GM23248 (cell line): ENCODE measurements at regions not wholly inside any gene's neighbourhood (a gene's known extent, or its start where the extent isn't known, plus 50 kb on each side); places are given as distances from the start of the nearest gene placed in this dataset.

Experiments used
- DNase-seq: peaks from one replicate; pipeline ENCODE4 v3.0.0-alpha.2; 2015
- H2AFZ ChIP-seq: fragments of 200-600 bp; sonication (generic); 2 replicates; pipeline ENCODE4 v1.6.1; 2016; ENCODE audit warnings: antibody characterized with exemption
- H3F3A ChIP-seq: fragments of 200-600 bp; sonication (generic); 2 replicates; pipeline ENCODE4 v1.6.1; 2016; ENCODE audit warnings: mild to moderate bottlenecking, antibody characterized with exemption, mixed run types; ENCODE audit not compliant: insufficient read depth
- H3K27ac ChIP-seq: fragments of 200-600 bp; sonication (generic); 2 replicates; pipeline ENCODE4 v1.5.1; 2016; ENCODE audit warnings: mild to moderate bottlenecking
- H3K27me3 ChIP-seq: fragments of 200-600 bp; sonication (generic); replicated peaks from 2 replicates; pipeline ENCODE4 v1.6.1; 2016; ENCODE audit warnings: mild to moderate bottlenecking; ENCODE audit not compliant: insufficient read depth
- H3K36me3 ChIP-seq: fragments of 200-600 bp; sonication (generic); 2 replicates; pipeline ENCODE4 v1.6.1; 2016; ENCODE audit warnings: low read depth, mild to moderate bottlenecking
- H3K4me1 ChIP-seq: fragments of 200-600 bp; sonication (generic); 2 replicates; pipeline ENCODE4 v1.6.1; 2016; ENCODE audit warnings: mild to moderate bottlenecking; ENCODE audit not compliant: insufficient read depth
- H3K4me2 ChIP-seq: fragments of 200-600 bp; sonication (generic); one replicate; pipeline ENCODE4 v1.6.1; 2016; ENCODE audit warnings: mild to moderate bottlenecking; ENCODE audit not compliant: unreplicated experiment
- H3K4me3 ChIP-seq: fragments of 200-600 bp; sonication (generic); 2 replicates; pipeline ENCODE4 v1.5.1; 2016; ENCODE audit warnings: mild to moderate bottlenecking
- H3K79me2 ChIP-seq: fragments of 200-600 bp; sonication (generic); 2 replicates; pipeline ENCODE4 v1.6.1; 2016; ENCODE audit warnings: mild to moderate bottlenecking; ENCODE audit not compliant: insufficient read depth
- H3K9ac ChIP-seq: fragments of 200-600 bp; sonication (generic); 2 replicates; pipeline ENCODE4 v1.6.1; 2016; ENCODE audit warnings: mild to moderate bottlenecking
- H3K9me2 ChIP-seq: fragments of 200-600 bp; sonication (generic); 2 replicates; pipeline ENCODE4 v1.6.1; 2016; ENCODE audit warnings: mixed run types, mild to moderate bottlenecking, moderate library complexity; ENCODE audit not compliant: insufficient read depth
- H3K9me3 ChIP-seq: fragments of 200-600 bp; sonication (generic); one replicate; pipeline ENCODE4 v1.6.1; 2017; ENCODE audit warnings: low read depth
- H4K20me1 ChIP-seq: fragments of 200-600 bp; sonication (generic); 2 replicates; pipeline ENCODE4 v1.6.0; 2016; ENCODE audit not compliant: insufficient read depth
- EZH2 ChIP-seq: fragments of 200-600 bp; sonication (generic); IDR thresholded peaks from 2 replicates; pipeline ENCODE4 v1.6.1; 2018; ENCODE audit warnings: antibody characterized with exemption, mild to moderate bottlenecking; ENCODE audit not compliant: insufficient read depth, poor library complexity, severe bottlenecking
- EZH2phosphoT487 ChIP-seq: fragments of 200-600 bp; sonication (generic); IDR thresholded peaks from 2 replicates; pipeline ENCODE4 v1.6.1; 2018; ENCODE audit warnings: antibody characterized with exemption, moderate library complexity, mild to moderate bottlenecking, low read depth; ENCODE audit not compliant: insufficient read depth
- WGBS, 2 experiments: methylation state at CpG; one replicate each; pipeline ENCODE4 v1.1.6; 2015 to 2017; ENCODE audit warnings: low lambda C conversion rate in 2 of 2, low coverage in 1 of 2; ENCODE audit errors: missing lambda C conversion rate in 2 of 2; 5-methylcytosine and 5-hydroxymethylcytosine counted together
- in situ Hi-C: fragments of 300-500 bp; cut with MboI; formaldehyde crosslinking; loops from 2 replicates; pipeline ENCODE4 v1.15.0; 2020

DNA sequence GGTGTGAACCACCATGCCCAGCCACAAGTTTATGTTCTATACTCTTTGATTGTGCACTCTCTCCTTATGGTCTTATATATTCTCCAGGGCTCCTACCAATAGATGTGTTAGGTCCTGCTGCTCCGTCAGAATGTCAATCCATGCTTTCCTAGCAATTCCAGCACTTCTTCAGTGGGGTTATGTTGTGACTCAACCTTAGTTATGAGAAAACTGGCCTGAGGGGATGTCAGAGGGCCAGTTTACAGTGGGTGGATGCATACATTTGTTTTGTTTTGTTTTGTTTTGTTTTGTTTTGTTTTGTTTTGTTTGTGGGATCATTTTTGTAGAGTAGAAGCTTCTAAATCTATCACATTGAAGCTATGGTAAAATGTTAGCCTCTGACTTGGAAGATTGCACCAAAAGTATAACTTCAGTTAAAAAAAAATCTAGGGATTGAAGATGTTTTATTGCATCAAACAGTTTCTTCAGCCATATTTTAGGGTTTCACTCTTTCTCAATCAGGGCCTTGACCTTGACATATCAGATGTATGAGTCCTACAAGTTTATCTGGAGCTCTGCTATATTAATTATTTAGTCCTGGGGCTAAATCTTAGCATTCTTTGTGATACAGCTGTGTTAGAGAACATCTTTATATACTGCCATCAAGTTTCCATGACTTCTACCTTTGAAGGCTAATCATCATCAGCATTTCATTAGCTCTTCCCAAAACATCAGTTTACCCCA lies 191.6 kb upstream of the CNTN5 start:
- Histone ChIP-seq H2AFZ (no peak overlapping the region), H3K4me2 (no peak overlapping the region), H3K9me3 (no peaks in the 10 kb centered on the region), H3K4me1 (no peaks in the 10 kb centered on the region), H3K4me3 (no peak overlapping the region), H3F3A (no peaks in the 10 kb centered on the region), H4K20me1 (no peaks in the 10 kb centered on the region), H3K9ac (no peak overlapping the region), H3K79me2 (no peaks in the 10 kb centered on the region), H3K36me3 (no peaks in the 10 kb centered on the region), H3K27ac (no peak overlapping the region), H3K9me2 (no peaks in the 10 kb centered on the region), H3K27me3 (no peaks in the 10 kb centered on the region)
- DNase-seq, result no peak
- 0 to 13% methylated on average over 1 of the region's 1 CpG for WGBS, 2 experiments
- no peak for TF ChIP-seq EZH2phosphoT487
- no peak for TF ChIP-seq EZH2
- in situ Hi-C loops, result no loop called here

DNA sequence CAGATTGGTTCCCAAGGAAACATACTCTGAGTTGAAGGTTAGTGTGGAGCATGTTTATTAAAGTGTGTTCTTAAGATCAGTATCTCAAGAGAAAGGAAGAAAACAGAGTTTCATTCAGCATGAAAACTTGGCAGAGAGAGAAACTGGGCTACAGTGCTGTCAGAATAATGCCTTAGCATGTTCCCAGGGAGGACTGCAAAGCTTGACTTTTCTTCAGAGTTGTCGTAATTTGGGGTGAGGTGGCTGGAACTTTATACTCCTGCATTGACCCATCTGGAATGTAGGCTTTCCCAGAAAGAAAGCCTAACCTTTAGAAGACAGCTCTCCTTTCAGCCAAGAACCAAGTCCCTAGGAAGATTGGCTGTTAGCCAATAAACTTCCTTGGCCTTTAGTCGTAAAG lies 190.8 kb upstream of the CNTN5 start:
- Histone ChIP-seq H3K79me2 (no peaks in the 10 kb centered on the region), H3K4me1 (no peaks in the 10 kb centered on the region), H3F3A (no peaks in the 10 kb centered on the region), H3K36me3 (no peaks in the 10 kb centered on the region), H3K27me3 (no peaks in the 10 kb centered on the region), H3K9ac (no peak overlapping the region), H3K4me2 (no peak overlapping the region), H3K9me3 (no peaks in the 10 kb centered on the region), H3K27ac (no peak overlapping the region), H3K9me2 (no peaks in the 10 kb centered on the region), H2AFZ (no peak overlapping the region), H4K20me1 (no peaks in the 10 kb centered on the region), H3K4me3 (no peak overlapping the region)
- no peak for DNase-seq
- in situ Hi-C loops, result no loop called here
- 42 to 56% methylated on average over 2 of the region's 2 CpGs for WGBS, 2 experiments
- TF ChIP-seq EZH2 (no peak), EZH2phosphoT487 (no peak)

GRCh38 chr11:98834776-98835175 lies 186.0 kb upstream of the CNTN5 start:
- no peak for TF ChIP-seq EZH2
- no peak for TF ChIP-seq EZH2phosphoT487
- Histone ChIP-seq H2AFZ (no peak overlapping the region), H3K4me2 (no peak overlapping the region), H4K20me1 (no peaks in the 10 kb centered on the region), H3K9ac (no peak overlapping the region), H3K79me2 (no peaks in the 10 kb centered on the region), H3K27ac (no peak overlapping the region), H3K9me3 (no peaks in the 10 kb centered on the region), H3K27me3 (no peaks in the 10 kb centered on the region), H3K4me1 (no peaks in the 10 kb centered on the region), H3K4me3 (no peak overlapping the region), H3K9me2 (no peaks in the 10 kb centered on the region), H3K36me3 (no peaks in the 10 kb centered on the region), H3F3A (no peaks in the 10 kb centered on the region)
- in situ Hi-C loops, result no loop called here
- 54 to 59% methylated on average over 4 of the region's 4 CpGs for WGBS, 2 experiments
- DNase-seq, result no peak

DNA sequence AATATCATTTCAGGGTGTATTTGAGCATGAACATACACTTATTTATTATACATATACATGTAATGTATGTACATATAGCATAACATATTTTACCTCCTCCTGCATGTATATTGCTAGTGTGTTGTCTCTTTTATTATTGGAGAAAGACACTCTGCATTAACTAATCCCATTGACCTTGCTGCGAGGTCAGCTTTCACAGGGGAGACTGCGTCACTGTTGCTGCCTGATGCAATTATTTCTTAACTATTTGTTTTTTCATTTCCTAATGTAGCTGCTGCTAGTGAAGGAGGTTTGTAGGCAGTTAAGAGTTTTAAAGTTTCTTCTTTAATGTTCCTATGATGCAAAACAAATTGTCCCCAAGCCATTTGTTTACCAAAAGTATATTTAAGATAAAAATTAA lies 185.4 kb upstream of the CNTN5 start:
- no peaks in the 10 kb centered on the region for H3K9me3 ChIP-seq
- no peaks in the 10 kb centered on the region for H3K79me2 ChIP-seq
- H3K36me3 ChIP-seq, result no peaks in the 10 kb centered on the region
- no peaks in the 10 kb centered on the region for H3K4me1 ChIP-seq
- no peak overlapping the region for H3K9ac ChIP-seq
- WGBS, 2 experiments, result 20 to 39% methylated on average over 2 of the region's 2 CpGs
- H3K27me3 ChIP-seq, result no peaks in the 10 kb centered on the region
- no peak overlapping the region for H3K4me3 ChIP-seq
- H3K9me2 ChIP-seq, result no peaks in the 10 kb centered on the region
- no peaks in the 10 kb centered on the region for H3F3A ChIP-seq
- TF ChIP-seq EZH2phosphoT487 (no peak), EZH2 (no peak)
- no peak overlapping the region for H3K4me2 ChIP-seq
- no peak overlapping the region for H3K27ac ChIP-seq
- in situ Hi-C loops, result no loop called here
- no peaks in the 10 kb centered on the region for H4K20me1 ChIP-seq
- DNase-seq, result no peak
- no peak overlapping the region for H2AFZ ChIP-seq
